ENCODE measurements at regions not wholly inside any gene's neighbourhood (a gene's known extent, or its start where the extent isn't known, plus 50 kb on each side); places are given as distances from the start of the nearest gene placed in this dataset.

DNA sequence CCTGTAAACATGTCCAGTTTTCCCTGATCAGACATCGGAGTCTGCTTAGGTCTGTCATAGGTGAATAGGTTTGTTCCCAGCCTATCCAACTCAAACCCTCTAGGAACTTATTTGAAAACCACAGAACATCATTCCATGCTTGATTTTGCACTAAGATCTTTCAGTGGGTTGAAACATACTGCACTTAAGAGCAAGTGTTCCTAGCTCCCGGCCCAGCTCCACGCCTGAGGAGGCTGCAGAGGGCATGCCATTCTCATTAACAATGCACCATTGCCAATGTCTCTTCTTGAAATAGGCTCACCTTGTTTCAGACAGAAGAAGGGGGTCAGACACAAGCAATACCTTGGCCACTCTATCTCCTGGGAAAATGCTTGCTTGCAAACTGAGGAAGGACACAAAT, 78.0 kb upstream of the EGR2 start:
- DNase-seq (ENCODE audit: low read depth) = no peak
- no peak overlapping the region for H3K4me3 ChIP-seq (ENCODE audit: low read length)
- TF ChIP-seq, protein P1, sequence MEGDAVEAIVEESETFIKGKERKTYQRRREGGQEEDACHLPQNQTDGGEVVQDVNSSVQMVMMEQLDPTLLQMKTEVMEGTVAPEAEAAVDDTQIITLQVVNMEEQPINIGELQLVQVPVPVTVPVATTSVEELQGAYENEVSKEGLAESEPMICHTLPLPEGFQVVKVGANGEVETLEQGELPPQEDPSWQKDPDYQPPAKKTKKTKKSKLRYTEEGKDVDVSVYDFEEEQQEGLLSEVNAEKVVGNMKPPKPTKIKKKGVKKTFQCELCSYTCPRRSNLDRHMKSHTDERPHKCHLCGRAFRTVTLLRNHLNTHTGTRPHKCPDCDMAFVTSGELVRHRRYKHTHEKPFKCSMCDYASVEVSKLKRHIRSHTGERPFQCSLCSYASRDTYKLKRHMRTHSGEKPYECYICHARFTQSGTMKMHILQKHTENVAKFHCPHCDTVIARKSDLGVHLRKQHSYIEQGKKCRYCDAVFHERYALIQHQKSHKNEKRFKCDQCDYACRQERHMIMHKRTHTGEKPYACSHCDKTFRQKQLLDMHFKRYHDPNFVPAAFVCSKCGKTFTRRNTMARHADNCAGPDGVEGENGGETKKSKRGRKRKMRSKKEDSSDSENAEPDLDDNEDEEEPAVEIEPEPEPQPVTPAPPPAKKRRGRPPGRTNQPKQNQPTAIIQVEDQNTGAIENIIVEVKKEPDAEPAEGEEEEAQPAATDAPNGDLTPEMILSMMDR (IDR thresholded peaks at IDR 0.05; ENCODE audit: insufficient read depth, low read depth, low read length, missing control alignments) = no peak

DNA sequence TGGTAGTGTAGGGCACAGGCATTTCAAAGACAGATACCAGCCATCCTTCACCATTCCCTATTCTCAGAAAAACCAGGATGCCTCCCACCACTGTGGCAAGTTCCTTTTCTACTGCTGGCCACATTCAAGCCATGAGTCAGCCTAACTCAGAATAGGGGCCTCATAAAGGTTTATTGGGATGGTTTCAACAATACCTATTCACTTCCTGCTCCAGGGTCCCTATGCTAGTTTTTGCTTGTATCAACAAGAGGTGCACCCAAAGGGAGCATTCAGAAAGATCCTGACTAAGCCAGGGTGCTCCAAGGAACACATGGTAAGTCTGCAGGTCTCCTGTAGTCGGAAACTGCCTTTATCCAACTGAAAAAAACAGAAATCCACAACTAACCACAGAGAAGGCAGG, 76.9 kb upstream of the EGR2 start:
- H3K4me3 ChIP-seq (ENCODE audit: low read length) = no peak overlapping the region
- TF ChIP-seq, protein P1 (IDR thresholded peaks at IDR 0.05; ENCODE audit: insufficient read depth, low read depth, low read length, missing control alignments) = no peak
- peak; percentile 3 for DNase-seq (ENCODE audit: low read depth)

DNA sequence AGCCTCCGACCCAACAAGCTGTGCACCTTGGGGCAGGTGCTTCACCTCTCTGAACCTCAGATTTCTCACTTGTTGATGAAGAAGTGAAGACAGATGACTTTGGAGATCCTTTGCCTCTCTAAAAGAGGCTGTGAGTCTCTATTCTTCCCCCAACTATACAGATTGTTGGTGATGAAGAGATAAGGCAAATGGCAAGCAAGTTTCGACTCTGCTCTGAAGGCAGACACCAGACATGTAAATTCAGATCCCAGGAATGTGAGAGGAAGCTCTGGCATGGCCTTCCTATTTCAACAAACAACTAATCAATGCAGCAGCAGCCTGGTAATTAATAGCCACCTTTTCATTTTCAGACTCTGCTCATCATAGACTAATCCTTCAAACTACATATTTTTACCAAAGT, 74.2 kb upstream of the EGR2 start:
- H3K4me3 ChIP-seq (ENCODE audit: low read length) = no peak overlapping the region
- no peak for DNase-seq (ENCODE audit: low read depth)
- TF ChIP-seq, protein P1 (IDR thresholded peaks at IDR 0.05; ENCODE audit: insufficient read depth, low read depth, low read length, missing control alignments) = no peak

DNA sequence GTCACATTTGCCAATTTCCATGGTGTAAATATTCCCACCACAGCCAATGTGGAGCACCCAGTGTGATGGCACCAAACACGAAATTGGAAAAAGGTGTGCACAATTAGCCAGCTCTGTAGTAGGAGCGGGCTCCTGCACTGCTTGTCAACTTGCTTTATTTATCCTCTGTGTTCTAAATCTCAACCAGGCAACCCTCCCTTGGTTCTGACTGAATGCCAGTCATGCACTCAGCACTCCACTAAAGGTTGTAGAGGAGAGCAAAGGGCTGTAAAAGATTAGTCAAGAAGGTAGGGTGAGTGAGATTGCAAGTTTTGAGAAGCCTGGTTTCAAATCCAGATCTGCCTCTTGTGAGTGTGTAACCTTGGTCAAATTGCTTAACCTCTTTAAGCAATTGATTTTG, 71.5 kb upstream of the EGR2 start:
- TF ChIP-seq, protein P1 (IDR thresholded peaks at IDR 0.05; ENCODE audit: insufficient read depth, low read depth, low read length, missing control alignments) = no peak
- DNase-seq (ENCODE audit: low read depth) = no peak
- no peak overlapping the region for H3K4me3 ChIP-seq (ENCODE audit: low read length)

DNA sequence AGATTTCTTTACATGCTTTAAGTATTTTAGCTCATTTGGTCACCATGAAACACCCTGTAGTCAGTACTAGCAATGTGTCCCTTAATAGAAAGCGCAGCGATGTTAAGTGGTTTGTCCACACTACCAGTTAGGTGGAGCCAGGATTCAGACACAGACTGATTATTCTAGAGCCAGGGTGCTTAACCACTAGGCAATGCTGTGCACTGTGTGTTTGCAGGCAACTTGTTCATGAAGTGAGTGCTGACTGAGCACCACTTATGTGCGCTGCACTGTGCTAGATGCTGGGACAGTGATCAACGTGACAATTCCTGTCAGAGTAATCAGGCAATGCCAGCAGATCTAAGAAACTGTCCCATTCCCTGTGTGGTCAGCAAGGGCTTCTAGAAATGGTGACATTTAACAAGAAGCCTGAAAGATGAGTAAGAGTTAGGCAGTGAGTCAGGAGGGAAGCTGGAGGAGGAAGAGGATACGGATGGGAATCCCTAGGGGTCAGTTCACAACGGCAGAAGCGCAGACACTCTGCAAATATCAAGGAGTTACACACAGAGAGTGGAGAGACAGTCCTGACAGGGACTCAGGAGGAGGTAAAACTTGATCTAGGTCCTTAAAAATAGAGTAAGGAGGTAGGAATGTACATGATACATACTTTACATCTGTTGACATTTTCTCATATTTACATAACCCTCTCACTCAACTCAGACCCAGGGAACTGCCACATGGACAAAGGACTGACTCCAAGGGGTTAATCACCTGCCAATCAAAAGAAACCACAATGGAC, 69.7 kb upstream of the EGR2 start:
- no peak overlapping the region for H3K4me3 ChIP-seq (ENCODE audit: low read length)
- TF ChIP-seq, protein P1 (IDR thresholded peaks at IDR 0.05; ENCODE audit: insufficient read depth, low read depth, low read length, missing control alignments) = no peak
- DNase-seq (ENCODE audit: low read depth) = peak; percentile 29

DNA sequence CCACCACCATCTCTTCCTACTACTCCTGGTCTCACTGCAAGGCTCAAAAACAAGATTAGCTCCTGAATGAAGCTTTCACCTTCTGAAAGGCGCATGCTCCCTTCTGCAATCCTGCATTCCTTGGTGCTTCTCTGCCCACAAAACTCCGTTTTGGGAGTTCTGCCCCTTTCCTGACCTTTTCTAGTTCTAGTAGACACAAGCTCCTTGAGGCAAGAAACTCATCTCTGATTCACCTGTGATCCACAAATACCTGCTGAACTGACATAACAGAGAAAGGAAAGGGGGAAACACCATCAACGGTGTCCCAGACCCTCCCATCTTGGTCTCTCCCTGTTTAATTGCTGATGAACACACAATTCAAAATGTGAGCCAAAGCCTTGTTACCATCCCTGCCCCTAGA, 64.0 kb upstream of the EGR2 start:
- no peak overlapping the region for H3K4me3 ChIP-seq (ENCODE audit: low read length)
- peak; percentile 59 for DNase-seq (ENCODE audit: low read depth)
- TF ChIP-seq, protein P1 (IDR thresholded peaks at IDR 0.05; ENCODE audit: insufficient read depth, low read depth, low read length, missing control alignments) = no peak

DNA sequence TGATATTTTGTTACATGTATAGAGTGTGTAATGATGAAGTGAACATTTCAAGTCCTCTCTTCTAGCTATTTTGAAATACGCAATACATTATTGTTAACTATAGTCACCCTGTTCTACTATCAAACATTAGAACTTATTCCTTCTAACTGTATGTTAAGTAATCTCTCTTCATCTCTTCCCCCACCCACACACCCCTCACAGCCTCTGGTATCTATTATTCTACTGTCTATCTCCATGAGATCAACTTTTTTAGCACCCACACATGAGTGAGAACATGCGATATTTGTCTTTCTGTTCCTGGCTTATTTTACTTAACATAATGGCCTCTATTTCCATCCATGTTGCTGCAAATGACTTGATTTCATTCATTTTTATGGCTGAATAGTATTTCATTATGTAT, 57.7 kb upstream of the EGR2 start:
- H3K4me3 ChIP-seq (ENCODE audit: low read length) = no peak overlapping the region
- DNase-seq (ENCODE audit: low read depth) = no peak
- TF ChIP-seq, protein P1 (IDR thresholded peaks at IDR 0.05; ENCODE audit: insufficient read depth, low read depth, low read length, missing control alignments) = no peak

Data from epithelial cell of esophagus (primary cell).